Liver (tissue), 3 donors: ENCODE measurements at regions not wholly inside any gene's neighbourhood (a gene's known extent, or its start where the extent isn't known, plus 50 kb on each side); places are given as distances from the start of the nearest gene placed in this dataset.

ENCODE experiments used
- ATF3 ChIP-seq: IDR thresholded peaks from 2 replicates; pipeline ENCODE4 v1.6.1; 2016; ENCODE audit warnings: antibody characterized with exemption
- CTCF ChIP-seq: fragments of 150-350 bp; IDR thresholded peaks from 2 replicates; pipeline ENCODE4 v1.5.1; 2017; ENCODE audit warnings: improper control_type of control experiment, low read depth, low read length; ENCODE audit not compliant: missing input control
- EGR1 ChIP-seq, 2 donors: IDR thresholded peaks; 2 replicates each; pipeline ENCODE4 v1.6.1; 2016 to 2018; ENCODE audit warnings: antibody characterized with exemption in 2 of 2, low read depth in 2 of 2
- MAX ChIP-seq: IDR thresholded peaks from 2 replicates; pipeline ENCODE4 v1.6.1; 2016; ENCODE audit warnings: antibody characterized with exemption
- REST ChIP-seq: IDR thresholded peaks from 2 replicates; pipeline ENCODE4 v1.6.1; 2016; ENCODE audit warnings: antibody characterized with exemption, mild to moderate bottlenecking
- SP1 ChIP-seq: IDR thresholded peaks from 2 replicates; pipeline ENCODE4 v1.6.1; 2018; ENCODE audit warnings: antibody characterized with exemption, mild to moderate bottlenecking
- TAF1 ChIP-seq: conservative IDR thresholded peaks from 2 replicates; pipeline ENCODE4 v1.6.1; 2016; ENCODE audit warnings: antibody characterized with exemption, mild to moderate bottlenecking
- YY1 ChIP-seq: IDR thresholded peaks from 2 replicates; pipeline ENCODE4 v1.6.1; 2016; ENCODE audit warnings: antibody characterized with exemption, mild to moderate bottlenecking
- ZBTB33 ChIP-seq: IDR thresholded peaks from 2 replicates; pipeline ENCODE4 v1.6.1; 2016; ENCODE audit warnings: antibody characterized with exemption
- donor health status: healthy.
- donor health status: healthy.

- TF ChIP-seq CTCF, result no peak
- TF ChIP-seq SP1, result no peak
- TF ChIP-seq ATF3, result no peak
- no peak for TF ChIP-seq YY1
- TF ChIP-seq ZBTB33, result no peak
- TF ChIP-seq TAF1, result no peak
- no peak for TF ChIP-seq MAX
- TF ChIP-seq EGR1 (IDR thresholded peaks at IDR 0.05; ENCODE audit: low read depth in 2 of 2), result no peak
- TF ChIP-seq REST, result no peak
Observed at GRCh38 chr10:20953120-20953519, 56.0 kb upstream of the NEBL start.
